ENCODE measurements at regions not wholly inside any gene's neighbourhood (a gene's known extent, or its start where the extent isn't known, plus 50 kb on each side); places are given as distances from the start of the nearest gene placed in this dataset.

DNA sequence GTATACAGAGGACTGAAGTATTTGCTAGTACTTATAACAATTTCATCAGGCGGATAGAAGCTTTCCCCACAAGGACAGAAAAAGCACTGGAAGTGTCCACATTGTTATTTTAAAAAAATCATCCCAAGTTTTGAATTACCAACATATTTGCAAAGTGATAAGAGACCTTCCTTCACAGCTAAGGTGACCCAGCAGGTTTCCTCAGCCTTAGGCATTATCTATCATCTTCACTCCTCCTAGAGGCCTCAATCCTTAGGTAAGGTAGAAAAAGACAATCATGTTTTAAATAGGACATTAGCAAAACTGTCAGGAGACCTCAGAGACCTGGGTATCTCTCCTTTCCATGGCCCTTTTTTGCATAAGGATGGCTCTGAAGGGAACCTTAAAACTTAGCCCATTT lies 72.5 kb upstream of the CHD6 start:
- H3K36me3 ChIP-seq (ENCODE audit: insufficient read depth): no peaks in the 10 kb centered on the region
- 0 out of 2 replicates have a peak overlapping the region, but pooled peaks have one; percentile 28 for H3K4me2 ChIP-seq
- H2AFZ ChIP-seq: peak overlapping the region; percentile 4; the same call in 1 of the 2 replicates
- peaks cover 24% of the 10 kb centered on the region for H3K4me1 Mint-ChIP-seq
- no peak overlapping the region for H3K27ac Mint-ChIP-seq
- no peaks in the 10 kb centered on the region for H3K27me3 ChIP-seq (ENCODE audit: insufficient read depth)
- no peaks in the 10 kb centered on the region for H3K79me2 ChIP-seq (replicated peaks; ENCODE audit: insufficient read depth)
- H3K27ac ChIP-seq (ENCODE audit: low read depth): no peak overlapping the region
- no peak for DNase-seq (ENCODE audit: low spot score)
- H3K9me2 ChIP-seq (ENCODE audit: insufficient read depth): peaks cover 29% of the 10 kb centered on the region
- H3K27me3 Mint-ChIP-seq (ENCODE audit: insufficient read depth, low read depth, poor library complexity): peaks cover 13% of the 10 kb centered on the region
- peaks cover 8% of the 10 kb centered on the region; the same call in 1 of the 2 replicates for H3K4me1 ChIP-seq (ENCODE audit: insufficient read depth)
- TF ChIP-seq NANOG (IDR thresholded peaks at IDR 0.05; ENCODE audit: borderline replicate concordance) (no peak), EZH2 (IDR thresholded peaks at IDR 0.05; ENCODE audit: low read depth, unreplicated experiment) (no peak), ZNF114 (CRISPR knock-in tag; IDR thresholded peaks at IDR 0.05) (no peak), POLR2AphosphoS5 (IDR thresholded peaks at IDR 0.05; ENCODE audit: low read depth) (no peak), JUNB (IDR thresholded peaks at IDR 0.05; ENCODE audit: unreplicated experiment) (no peak), EZH2phosphoT487 (IDR thresholded peaks at IDR 0.05; ENCODE audit: unreplicated experiment) (no peak), CREB1 (CRISPR knock-in tag; IDR thresholded peaks at IDR 0.05; ENCODE audit: low read depth) (no peak), STAT1 (IDR thresholded peaks at IDR 0.05; ENCODE audit: unreplicated experiment) (no peak), ZNF331 (CRISPR knock-in tag; IDR thresholded peaks at IDR 0.05; ENCODE audit: low read depth) (no peak)
- TF ChIP-seq, protein P1, sequence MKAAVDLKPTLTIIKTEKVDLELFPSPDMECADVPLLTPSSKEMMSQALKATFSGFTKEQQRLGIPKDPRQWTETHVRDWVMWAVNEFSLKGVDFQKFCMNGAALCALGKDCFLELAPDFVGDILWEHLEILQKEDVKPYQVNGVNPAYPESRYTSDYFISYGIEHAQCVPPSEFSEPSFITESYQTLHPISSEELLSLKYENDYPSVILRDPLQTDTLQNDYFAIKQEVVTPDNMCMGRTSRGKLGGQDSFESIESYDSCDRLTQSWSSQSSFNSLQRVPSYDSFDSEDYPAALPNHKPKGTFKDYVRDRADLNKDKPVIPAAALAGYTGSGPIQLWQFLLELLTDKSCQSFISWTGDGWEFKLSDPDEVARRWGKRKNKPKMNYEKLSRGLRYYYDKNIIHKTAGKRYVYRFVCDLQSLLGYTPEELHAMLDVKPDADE (IDR thresholded peaks at IDR 0.05): no peak
- TF ChIP-seq, protein P2, sequence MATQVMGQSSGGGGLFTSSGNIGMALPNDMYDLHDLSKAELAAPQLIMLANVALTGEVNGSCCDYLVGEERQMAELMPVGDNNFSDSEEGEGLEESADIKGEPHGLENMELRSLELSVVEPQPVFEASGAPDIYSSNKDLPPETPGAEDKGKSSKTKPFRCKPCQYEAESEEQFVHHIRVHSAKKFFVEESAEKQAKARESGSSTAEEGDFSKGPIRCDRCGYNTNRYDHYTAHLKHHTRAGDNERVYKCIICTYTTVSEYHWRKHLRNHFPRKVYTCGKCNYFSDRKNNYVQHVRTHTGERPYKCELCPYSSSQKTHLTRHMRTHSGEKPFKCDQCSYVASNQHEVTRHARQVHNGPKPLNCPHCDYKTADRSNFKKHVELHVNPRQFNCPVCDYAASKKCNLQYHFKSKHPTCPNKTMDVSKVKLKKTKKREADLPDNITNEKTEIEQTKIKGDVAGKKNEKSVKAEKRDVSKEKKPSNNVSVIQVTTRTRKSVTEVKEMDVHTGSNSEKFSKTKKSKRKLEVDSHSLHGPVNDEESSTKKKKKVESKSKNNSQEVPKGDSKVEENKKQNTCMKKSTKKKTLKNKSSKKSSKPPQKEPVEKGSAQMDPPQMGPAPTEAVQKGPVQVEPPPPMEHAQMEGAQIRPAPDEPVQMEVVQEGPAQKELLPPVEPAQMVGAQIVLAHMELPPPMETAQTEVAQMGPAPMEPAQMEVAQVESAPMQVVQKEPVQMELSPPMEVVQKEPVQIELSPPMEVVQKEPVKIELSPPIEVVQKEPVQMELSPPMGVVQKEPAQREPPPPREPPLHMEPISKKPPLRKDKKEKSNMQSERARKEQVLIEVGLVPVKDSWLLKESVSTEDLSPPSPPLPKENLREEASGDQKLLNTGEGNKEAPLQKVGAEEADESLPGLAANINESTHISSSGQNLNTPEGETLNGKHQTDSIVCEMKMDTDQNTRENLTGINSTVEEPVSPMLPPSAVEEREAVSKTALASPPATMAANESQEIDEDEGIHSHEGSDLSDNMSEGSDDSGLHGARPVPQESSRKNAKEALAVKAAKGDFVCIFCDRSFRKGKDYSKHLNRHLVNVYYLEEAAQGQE (IDR thresholded peaks at IDR 0.05; ENCODE audit: unreplicated experiment): no peak
- TF ChIP-seq, protein P3, sequence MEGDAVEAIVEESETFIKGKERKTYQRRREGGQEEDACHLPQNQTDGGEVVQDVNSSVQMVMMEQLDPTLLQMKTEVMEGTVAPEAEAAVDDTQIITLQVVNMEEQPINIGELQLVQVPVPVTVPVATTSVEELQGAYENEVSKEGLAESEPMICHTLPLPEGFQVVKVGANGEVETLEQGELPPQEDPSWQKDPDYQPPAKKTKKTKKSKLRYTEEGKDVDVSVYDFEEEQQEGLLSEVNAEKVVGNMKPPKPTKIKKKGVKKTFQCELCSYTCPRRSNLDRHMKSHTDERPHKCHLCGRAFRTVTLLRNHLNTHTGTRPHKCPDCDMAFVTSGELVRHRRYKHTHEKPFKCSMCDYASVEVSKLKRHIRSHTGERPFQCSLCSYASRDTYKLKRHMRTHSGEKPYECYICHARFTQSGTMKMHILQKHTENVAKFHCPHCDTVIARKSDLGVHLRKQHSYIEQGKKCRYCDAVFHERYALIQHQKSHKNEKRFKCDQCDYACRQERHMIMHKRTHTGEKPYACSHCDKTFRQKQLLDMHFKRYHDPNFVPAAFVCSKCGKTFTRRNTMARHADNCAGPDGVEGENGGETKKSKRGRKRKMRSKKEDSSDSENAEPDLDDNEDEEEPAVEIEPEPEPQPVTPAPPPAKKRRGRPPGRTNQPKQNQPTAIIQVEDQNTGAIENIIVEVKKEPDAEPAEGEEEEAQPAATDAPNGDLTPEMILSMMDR (conservative IDR thresholded peaks at IDR 0.05; ENCODE audit: low read depth in 2 of 2): no peak
- TF ChIP-seq, protein P4, sequence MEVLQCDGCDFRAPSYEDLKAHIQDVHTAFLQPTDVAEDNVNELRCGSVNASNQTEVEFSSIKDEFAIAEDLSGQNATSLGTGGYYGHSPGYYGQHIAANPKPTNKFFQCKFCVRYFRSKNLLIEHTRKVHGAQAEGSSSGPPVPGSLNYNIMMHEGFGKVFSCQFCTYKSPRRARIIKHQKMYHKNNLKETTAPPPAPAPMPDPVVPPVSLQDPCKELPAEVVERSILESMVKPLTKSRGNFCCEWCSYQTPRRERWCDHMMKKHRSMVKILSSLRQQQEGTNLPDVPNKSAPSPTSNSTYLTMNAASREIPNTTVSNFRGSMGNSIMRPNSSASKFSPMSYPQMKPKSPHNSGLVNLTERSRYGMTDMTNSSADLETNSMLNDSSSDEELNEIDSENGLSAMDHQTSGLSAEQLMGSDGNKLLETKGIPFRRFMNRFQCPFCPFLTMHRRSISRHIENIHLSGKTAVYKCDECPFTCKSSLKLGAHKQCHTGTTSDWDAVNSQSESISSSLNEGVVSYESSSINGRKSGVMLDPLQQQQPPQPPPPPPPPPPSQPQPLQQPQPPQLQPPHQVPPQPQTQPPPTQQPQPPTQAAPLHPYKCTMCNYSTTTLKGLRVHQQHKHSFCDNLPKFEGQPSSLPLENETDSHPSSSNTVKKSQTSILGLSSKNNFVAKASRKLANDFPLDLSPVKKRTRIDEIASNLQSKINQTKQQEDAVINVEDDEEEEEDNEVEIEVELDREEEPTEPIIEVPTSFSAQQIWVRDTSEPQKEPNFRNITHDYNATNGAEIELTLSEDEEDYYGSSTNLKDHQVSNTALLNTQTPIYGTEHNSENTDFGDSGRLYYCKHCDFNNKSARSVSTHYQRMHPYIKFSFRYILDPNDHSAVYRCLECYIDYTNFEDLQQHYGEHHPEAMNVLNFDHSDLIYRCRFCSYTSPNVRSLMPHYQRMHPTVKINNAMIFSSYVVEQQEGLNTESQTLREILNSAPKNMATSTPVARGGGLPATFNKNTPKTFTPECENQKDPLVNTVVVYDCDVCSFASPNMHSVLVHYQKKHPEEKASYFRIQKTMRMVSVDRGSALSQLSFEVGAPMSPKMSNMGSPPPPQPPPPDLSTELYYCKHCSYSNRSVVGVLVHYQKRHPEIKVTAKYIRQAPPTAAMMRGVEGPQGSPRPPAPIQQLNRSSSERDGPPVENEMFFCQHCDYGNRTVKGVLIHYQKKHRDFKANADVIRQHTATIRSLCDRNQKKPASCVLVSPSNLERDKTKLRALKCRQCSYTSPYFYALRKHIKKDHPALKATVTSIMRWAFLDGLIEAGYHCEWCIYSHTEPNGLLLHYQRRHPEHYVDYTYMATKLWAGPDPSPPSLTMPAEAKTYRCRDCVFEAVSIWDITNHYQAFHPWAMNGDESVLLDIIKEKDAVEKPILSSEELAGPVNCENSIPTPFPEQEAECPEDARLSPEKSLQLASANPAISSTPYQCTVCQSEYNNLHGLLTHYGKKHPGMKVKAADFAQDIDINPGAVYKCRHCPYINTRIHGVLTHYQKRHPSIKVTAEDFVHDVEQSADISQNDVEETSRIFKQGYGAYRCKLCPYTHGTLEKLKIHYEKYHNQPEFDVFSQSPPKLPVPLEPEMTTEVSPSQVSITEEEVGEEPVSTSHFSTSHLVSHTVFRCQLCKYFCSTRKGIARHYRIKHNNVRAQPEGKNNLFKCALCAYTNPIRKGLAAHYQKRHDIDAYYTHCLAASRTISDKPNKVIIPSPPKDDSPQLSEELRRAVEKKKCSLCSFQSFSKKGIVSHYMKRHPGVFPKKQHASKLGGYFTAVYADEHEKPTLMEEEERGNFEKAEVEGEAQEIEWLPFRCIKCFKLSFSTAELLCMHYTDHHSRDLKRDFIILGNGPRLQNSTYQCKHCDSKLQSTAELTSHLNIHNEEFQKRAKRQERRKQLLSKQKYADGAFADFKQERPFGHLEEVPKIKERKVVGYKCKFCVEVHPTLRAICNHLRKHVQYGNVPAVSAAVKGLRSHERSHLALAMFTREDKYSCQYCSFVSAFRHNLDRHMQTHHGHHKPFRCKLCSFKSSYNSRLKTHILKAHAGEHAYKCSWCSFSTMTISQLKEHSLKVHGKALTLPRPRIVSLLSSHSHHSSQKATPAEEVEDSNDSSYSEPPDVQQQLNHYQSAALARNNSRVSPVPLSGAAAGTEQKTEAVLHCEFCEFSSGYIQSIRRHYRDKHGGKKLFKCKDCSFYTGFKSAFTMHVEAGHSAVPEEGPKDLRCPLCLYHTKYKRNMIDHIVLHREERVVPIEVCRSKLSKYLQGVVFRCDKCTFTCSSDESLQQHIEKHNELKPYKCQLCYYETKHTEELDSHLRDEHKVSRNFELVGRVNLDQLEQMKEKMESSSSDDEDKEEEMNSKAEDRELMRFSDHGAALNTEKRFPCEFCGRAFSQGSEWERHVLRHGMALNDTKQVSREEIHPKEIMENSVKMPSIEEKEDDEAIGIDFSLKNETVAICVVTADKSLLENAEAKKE (CRISPR knock-in tag; IDR thresholded peaks at IDR 0.05): no peak
- H3K4me3 Mint-ChIP-seq: no peak overlapping the region
- no peak overlapping the region for H3K4me3 ChIP-seq
- H4K20me1 ChIP-seq (replicated peaks; ENCODE audit: insufficient read depth): no peaks in the 10 kb centered on the region
- no peaks in the 10 kb centered on the region for H3F3A ChIP-seq (replicated peaks; ENCODE audit: low read depth)
- H3K9me3 Mint-ChIP-seq: no peaks in the 10 kb centered on the region
- H3K36me3 Mint-ChIP-seq (ENCODE audit: low read depth): no peaks in the 10 kb centered on the region
- no peak for ATAC-seq
